ENCODE measurements at regions not wholly inside any gene's neighbourhood (a gene's known extent, or its start where the extent isn't known, plus 50 kb on each side); places are given as distances from the start of the nearest gene placed in this dataset.

GRCh38 chr3:159821110-159821509, 167.5 kb upstream of the IL12A start:
- no peak for TF ChIP-seq POLR2AphosphoS5 (IDR thresholded peaks at IDR 0.05; ENCODE audit: borderline replicate concordance, low read depth, low read length)
- no peak for TF ChIP-seq EZH2 (IDR thresholded peaks at IDR 0.05)
- TF ChIP-seq FOXP2 (optimal IDR thresholded peaks at IDR 0.05; ENCODE audit: control extremely low read depth, extremely low read length, insufficient read depth) = no peak

All from SK-N-MC (cell line).